ENCODE measurements at regions not wholly inside any gene's neighbourhood (a gene's known extent, or its start where the extent isn't known, plus 50 kb on each side); places are given as distances from the start of the nearest gene placed in this dataset.

DNA sequence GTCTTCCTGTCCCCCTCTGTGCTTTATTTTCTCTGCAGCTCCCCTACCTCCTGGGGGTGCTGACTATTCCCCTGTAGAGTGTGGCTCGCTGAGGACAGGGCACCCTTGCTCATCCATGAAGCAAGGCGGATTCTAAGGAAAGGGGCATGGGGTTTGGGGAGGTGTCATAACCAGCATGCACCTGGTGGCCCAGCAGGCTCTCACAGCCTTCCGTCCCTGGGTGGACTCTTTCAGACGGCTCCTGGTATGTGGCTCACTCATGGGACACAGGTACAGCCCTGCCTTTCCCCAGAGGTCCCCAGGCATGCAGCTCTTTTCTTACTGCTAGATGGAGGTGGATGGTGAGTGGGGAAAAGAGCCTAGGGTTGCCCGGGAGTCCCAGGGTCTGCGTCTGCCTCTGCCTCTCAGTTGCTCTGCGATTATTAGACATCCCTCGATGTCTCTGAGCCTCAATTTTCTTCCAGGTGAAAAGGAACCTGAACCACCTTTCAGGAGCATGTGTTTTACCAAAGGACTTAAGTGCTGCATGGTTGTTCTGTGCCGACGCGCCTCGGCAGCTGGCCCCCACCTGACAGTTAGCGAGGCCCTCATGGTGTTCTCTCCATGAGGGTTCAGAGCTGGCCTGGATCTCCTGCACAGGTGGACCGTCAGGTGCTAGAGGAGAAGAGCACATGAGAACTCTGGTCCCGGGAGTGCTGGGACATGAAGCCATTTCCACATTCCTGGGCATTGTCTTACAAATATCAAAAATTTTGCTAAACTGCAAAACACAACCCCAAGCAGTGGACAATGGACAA lies 172.5 kb upstream of the SHH start:
- ATAC-seq (no peak), DNase-seq (ENCODE audit: low spot score) (no peak)
- H4K20me1 ChIP-seq (replicated peaks; ENCODE audit: insufficient read depth), result no peaks in the 10 kb centered on the region
- H3K27ac ChIP-seq (ENCODE audit: low read depth), result no peak overlapping the region
- H2AFZ ChIP-seq, result no peak overlapping the region
- H3K4me1 ChIP-seq (ENCODE audit: insufficient read depth), result no peaks in the 10 kb centered on the region
- no peak overlapping the region for H3K4me3 ChIP-seq
- no peak overlapping the region for H3K4me3 Mint-ChIP-seq
- no peaks in the 10 kb centered on the region for H3K27me3 ChIP-seq (ENCODE audit: insufficient read depth)
- TF ChIP-seq NANOG (IDR thresholded peaks at IDR 0.05; ENCODE audit: borderline replicate concordance) (no peak), POLR2AphosphoS5 (IDR thresholded peaks at IDR 0.05; ENCODE audit: low read depth) (no peak)
- H3K9me2 ChIP-seq (ENCODE audit: insufficient read depth), result no peaks in the 10 kb centered on the region
- H3K27me3 Mint-ChIP-seq (ENCODE audit: insufficient read depth, low read depth, poor library complexity), result peaks cover 3% of the 10 kb centered on the region
- no peak overlapping the region for H3K4me2 ChIP-seq
- H3F3A ChIP-seq (replicated peaks; ENCODE audit: low read depth), result no peaks in the 10 kb centered on the region
- no peaks in the 10 kb centered on the region for H3K36me3 ChIP-seq (ENCODE audit: insufficient read depth)
- no peaks in the 10 kb centered on the region; the same call in 2 of the 3 replicates for H3K36me3 Mint-ChIP-seq (ENCODE audit: low read depth)
- no peaks in the 10 kb centered on the region for H3K79me2 ChIP-seq (replicated peaks; ENCODE audit: insufficient read depth)
- peaks cover 16% of the 10 kb centered on the region for H3K9me3 Mint-ChIP-seq
- no peak overlapping the region for H3K27ac Mint-ChIP-seq
- no peaks in the 10 kb centered on the region for H3K4me1 Mint-ChIP-seq

- Mint-ChIP-seq H3K4me1 (no peaks in the 10 kb centered on the region), H3K36me3 (ENCODE audit: low read depth) (no peaks in the 10 kb centered on the region; the same call in 2 of the 3 replicates), H3K4me3 (no peak overlapping the region), H3K27ac (no peak overlapping the region), H3K9me3 (peaks cover 9% of the 10 kb centered on the region; the same call in 2 of the 3 replicates), H3K27me3 (ENCODE audit: insufficient read depth, low read depth, poor library complexity) (peaks cover 5% of the 10 kb centered on the region)
- Histone ChIP-seq H3K4me3 (no peak overlapping the region), H3K9me2 (ENCODE audit: insufficient read depth) (no peaks in the 10 kb centered on the region), H3K27ac (ENCODE audit: low read depth) (no peak overlapping the region), H2AFZ (no peak overlapping the region), H3K4me2 (no peak overlapping the region), H3K36me3 (ENCODE audit: insufficient read depth) (no peaks in the 10 kb centered on the region), H3F3A (replicated peaks; ENCODE audit: low read depth) (no peaks in the 10 kb centered on the region), H3K79me2 (replicated peaks; ENCODE audit: insufficient read depth) (no peaks in the 10 kb centered on the region), H4K20me1 (replicated peaks; ENCODE audit: insufficient read depth) (no peaks in the 10 kb centered on the region), H3K27me3 (ENCODE audit: insufficient read depth) (no peaks in the 10 kb centered on the region), H3K4me1 (ENCODE audit: insufficient read depth) (no peaks in the 10 kb centered on the region)
- no peak for DNase-seq (ENCODE audit: low spot score)
- no peak for ATAC-seq
- TF ChIP-seq STAT1 (IDR thresholded peaks at IDR 0.05; ENCODE audit: unreplicated experiment), result no peak
- no peak for TF ChIP-seq ZNF114 (CRISPR knock-in tag; IDR thresholded peaks at IDR 0.05)
- no peak for TF ChIP-seq EZH2phosphoT487 (IDR thresholded peaks at IDR 0.05; ENCODE audit: unreplicated experiment)
- TF ChIP-seq, protein P1, sequence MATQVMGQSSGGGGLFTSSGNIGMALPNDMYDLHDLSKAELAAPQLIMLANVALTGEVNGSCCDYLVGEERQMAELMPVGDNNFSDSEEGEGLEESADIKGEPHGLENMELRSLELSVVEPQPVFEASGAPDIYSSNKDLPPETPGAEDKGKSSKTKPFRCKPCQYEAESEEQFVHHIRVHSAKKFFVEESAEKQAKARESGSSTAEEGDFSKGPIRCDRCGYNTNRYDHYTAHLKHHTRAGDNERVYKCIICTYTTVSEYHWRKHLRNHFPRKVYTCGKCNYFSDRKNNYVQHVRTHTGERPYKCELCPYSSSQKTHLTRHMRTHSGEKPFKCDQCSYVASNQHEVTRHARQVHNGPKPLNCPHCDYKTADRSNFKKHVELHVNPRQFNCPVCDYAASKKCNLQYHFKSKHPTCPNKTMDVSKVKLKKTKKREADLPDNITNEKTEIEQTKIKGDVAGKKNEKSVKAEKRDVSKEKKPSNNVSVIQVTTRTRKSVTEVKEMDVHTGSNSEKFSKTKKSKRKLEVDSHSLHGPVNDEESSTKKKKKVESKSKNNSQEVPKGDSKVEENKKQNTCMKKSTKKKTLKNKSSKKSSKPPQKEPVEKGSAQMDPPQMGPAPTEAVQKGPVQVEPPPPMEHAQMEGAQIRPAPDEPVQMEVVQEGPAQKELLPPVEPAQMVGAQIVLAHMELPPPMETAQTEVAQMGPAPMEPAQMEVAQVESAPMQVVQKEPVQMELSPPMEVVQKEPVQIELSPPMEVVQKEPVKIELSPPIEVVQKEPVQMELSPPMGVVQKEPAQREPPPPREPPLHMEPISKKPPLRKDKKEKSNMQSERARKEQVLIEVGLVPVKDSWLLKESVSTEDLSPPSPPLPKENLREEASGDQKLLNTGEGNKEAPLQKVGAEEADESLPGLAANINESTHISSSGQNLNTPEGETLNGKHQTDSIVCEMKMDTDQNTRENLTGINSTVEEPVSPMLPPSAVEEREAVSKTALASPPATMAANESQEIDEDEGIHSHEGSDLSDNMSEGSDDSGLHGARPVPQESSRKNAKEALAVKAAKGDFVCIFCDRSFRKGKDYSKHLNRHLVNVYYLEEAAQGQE (IDR thresholded peaks at IDR 0.05; ENCODE audit: unreplicated experiment), result no peak
- no peak for TF ChIP-seq JUNB (IDR thresholded peaks at IDR 0.05; ENCODE audit: unreplicated experiment)
- no peak for TF ChIP-seq ZNF331 (CRISPR knock-in tag; IDR thresholded peaks at IDR 0.05; ENCODE audit: low read depth)
- no peak for TF ChIP-seq CREB1 (CRISPR knock-in tag; IDR thresholded peaks at IDR 0.05; ENCODE audit: low read depth)
- TF ChIP-seq POLR2AphosphoS5 (IDR thresholded peaks at IDR 0.05; ENCODE audit: low read depth), result no peak
- TF ChIP-seq NANOG (IDR thresholded peaks at IDR 0.05; ENCODE audit: borderline replicate concordance), result no peak
- no peak for TF ChIP-seq CTCF (conservative IDR thresholded peaks at IDR 0.05; ENCODE audit: low read depth in 2 of 2)
- no peak for TF ChIP-seq ETS1 (IDR thresholded peaks at IDR 0.05)
- TF ChIP-seq EZH2 (IDR thresholded peaks at IDR 0.05; ENCODE audit: low read depth, unreplicated experiment), result no peak
Measured at GRCh38 chr7:155984028-155984580, 171.8 kb upstream of the SHH start.

Measured in GM23338 (cell line).